HG03196 (cell line): ENCODE measurements at regions not wholly inside any gene's neighbourhood (a gene's known extent, or its start where the extent isn't known, plus 50 kb on each side); places are given as distances from the start of the nearest gene placed in this dataset.

Experiments
- ATAC-seq: cut with Tn5 transposase; IDR thresholded peaks from one replicate; pipeline ENCODE4 v1.9.1; 2021; ENCODE audit not compliant: unreplicated experiment

DNA sequence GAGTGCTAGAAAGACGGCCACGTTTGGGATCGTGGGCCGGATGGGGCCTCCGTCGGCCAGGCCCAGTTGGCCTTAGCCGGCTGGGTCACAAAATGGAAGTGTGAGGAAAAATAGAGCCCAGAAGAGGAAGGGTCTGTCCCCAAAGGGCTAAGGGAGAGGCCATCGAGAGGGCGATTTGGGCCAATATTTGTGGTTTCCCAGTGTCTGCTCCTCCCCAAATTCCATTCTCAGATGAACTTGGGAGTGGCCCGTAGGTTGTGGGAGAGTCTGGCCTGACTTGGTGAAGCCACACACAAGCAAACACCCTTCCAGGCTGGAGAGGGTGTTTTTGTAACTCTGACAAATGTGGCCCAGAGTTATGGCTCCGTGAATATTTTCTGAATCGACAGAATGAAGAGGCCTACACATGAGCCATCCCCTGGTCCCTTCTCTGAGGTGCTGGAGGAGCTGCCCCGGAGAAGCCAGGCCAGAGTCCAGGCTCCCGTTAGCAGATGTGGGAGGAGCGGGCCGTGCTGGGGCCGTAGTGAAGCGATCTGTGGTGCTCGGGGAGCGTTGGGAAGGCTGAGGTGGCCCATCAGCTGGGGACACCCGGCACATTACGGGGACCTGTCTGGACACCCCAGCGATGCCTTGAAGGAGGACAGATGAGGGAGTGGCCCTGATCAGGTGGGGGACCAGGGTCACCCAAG is 73.5 kb upstream of the PPARA start:
- ATAC-seq, result no peak

GRCh38 chr22:46077669-46078099 is 72.6 kb upstream of the PPARA start:
- no peak for ATAC-seq

- ATAC-seq, result no peak
Observed at GRCh38 chr22:46078241-46079092, 71.9 kb upstream of the PPARA start.

- ATAC-seq, result no peak
Observed at GRCh38 chr22:46079093-46079860, 71.0 kb upstream of the PPARA start.

DNA sequence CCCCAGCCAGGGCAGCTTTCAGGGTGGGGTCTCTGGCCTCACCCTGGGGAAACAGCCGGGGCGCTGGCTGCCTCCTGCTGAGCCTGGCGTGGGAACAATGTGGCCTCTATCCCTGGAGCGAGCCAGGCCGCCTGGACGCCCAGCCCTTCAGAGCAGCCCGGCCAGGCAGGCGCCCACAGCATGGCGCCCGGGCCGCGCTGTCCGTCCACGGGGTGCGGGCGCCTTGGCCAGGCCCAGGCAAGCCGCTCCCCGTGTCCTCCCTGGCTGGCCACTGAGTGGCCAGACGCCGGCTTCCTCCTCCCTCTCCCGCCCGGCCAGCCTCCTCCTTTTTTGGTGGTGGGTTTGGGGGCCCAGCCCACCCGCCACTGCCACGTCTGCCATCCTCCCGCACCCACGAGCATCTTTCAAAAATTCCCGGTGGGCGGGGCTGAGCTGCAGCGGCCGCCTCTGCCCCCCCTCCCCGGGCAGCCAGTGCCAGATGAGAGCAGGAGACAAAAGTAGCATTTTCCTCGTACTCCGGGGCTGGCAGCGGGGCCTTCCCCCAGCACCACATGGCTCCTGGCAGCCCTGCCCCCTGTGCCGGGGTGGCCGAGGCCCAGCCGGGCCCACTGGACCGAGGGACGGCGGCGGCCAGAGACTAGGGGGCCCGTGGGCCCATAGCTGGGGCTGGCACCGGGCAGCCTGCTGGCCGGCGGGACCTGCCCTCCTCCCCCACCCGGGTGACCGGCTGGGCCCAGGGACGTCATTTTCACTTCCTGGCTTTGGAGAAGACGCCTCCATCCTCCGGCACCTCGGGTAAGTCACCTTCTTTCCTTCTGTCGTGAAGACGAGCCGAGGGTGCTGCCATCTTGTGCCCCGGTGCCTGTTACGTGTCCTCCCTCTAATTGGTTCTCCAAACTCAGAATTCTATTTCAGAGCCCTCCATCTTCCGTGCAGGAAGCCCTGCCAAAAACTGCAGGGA is 70.2 kb upstream of the PPARA start:
- ATAC-seq, result no peak

- ATAC-seq, result no peak
Observed at GRCh38 chr22:46081036-46081830, 69.1 kb upstream of the PPARA start.

DNA sequence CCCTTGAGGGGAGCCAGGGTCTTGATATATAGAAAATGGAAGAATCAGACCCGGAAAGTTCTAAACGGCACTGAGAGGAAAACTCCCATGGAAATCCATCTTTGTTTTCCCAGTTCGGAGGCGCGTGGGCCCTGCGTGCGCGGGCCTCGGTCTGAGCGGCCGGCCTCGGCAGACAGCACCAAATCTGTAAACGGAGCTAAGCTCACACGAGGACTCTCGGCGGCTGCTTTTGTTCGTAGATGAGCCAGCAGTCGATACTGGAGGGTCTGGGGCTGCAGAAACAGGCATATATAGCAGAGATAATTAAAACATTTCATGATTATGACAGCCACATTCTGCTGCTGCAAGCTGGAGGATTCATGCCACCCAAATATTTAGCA is 68.5 kb upstream of the PPARA start:
- ATAC-seq, result no peak

GRCh38 chr22:46082633-46083032 is 67.7 kb upstream of the PPARA start:
- ATAC-seq, result no peak

DNA sequence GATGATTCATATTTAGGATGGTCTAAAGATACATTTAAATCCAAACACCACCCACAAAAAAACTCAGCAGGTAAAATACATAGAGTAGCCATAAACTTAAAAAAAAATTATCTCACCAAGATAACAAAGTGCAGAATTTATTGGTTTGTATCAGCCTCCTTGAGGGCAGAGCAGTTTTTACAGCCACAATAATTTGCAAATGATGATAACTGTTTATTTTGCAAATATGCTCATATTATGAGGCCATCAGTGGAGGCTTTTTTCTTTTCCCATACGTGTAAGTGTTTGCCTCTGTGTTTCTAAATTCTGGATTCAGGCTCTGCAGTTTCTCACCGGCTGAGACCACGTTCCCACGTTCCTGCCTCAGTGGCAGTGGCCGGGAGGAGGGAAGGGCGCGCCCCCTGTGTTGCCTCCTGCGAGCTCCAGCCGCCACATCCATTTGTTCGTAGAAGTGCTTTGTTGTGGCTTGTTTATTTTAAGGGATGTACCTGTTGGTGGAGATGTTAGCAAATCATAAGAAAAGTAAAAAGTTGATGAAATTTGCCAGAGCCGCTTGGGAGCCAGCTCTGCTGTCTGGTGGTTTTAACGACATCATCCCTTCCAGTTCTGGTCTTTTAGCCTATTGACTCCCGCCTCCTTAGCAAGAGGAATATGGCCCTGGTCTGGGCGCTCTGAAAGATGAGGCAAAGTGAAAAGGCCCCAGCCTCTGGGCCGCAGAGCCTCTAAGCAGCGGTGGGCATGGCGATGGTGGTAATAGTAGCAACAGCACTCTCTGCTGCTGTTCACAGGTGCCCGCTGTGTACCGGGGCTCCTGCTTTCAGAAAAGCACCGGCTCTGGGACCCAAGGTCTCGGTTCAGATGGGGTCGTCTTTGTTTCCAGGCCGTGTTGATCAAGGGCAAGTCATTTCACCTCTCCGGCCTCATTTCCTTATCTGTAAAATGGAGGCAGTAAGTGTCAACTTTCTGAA is 66.7 kb upstream of the PPARA start:
- no peak for ATAC-seq

DNA sequence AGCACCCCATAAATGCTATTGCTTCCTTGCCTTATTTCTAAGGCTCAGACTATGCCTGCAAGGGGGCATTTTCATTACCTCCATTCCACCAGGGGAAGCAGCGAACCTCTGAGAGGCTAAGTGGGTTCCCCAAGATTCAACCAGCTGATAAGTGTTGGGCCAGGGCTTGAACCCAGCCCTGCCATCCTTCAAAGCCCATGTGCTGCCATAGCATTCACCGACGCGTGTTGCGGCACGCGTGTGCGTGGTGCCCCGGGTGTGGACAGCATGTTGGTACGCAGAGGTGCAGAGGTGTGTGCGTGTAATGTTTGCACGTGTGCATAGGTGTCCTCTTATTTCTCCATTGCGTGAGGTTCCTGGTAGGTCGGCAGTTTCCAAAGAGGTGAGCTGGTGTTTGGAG is 66.0 kb upstream of the PPARA start:
- ATAC-seq, result no peak

DNA sequence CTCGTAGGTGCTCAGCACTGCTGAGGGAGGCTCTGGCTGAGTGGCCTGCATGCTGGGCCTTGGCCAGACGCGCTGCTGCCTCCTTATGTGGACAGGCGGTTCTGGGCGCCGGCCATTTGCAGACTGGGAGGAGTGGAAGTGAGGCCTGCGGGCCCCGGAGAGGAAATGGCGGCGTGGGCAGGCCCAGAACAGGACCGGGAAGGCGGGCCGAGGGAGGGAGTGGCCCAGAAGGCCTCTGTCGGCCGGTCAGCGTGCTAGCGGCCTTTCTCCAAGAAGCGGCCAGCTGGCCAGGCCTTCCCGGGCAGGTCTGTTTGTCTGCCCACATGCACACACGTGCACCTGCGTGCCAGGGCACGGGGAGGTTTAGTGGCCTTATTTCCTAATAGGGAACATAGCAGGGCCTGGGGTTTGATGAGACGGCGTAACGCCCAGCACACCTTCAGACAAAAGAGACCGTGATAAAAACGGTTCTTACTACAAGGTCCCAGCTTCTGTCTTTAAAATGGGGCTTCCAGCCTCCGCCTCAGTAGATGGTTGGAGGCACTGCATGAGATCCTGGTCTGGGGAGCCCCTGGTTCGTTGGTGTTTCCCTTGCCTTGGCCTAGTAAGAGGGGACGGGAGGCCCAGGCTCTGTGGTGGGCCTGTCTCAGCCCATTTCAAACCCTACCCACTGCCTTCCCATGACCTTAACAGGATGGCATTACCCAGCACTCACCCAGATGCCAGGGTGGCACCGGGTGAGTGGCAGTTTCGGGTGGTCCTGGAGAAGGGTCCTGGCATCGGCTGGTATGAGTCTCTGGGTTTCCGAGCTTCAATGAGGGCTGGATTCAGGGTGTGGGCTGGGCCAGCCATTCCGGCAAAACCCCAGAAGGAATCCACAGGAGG is 65.1 kb upstream of the PPARA start:
- no peak for ATAC-seq

DNA sequence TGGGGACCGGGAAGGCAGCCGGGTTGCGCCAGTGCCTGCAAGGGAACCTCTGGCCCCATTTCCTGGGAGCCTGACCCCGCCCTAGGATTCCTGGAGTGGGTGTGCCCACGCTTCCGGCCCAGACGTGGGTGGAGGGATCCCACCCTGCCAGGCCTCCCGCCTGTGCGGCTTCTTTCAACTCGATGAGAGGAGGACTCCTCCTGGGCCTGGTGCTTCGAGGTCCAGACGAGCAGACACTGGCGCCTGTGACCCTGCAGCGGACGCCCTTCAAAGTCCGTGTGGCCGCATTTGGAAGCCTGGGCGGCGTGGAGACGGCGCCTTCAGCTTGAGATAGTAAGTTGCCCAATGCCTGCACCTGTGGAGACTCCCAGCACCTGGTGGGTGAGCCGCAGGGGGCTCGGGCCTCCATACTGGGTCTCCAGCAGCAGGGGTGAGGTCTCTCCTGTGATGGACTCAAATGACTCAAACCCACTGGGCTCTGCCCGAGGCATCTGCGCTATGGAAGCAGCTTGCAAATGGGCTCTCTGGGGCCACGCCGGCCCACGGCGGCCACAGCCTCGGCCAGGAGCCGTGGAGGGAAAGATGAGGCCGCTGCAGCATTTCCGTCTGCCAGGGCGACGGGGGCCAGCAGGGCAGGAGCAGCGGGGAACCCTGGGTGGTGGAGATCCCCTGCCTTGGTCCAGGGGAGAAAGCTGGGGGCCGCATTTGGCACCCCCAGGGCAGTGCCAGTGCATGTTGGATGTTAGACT is 64.3 kb upstream of the PPARA start:
- ATAC-seq, result no peak

GRCh38 chr22:46086577-46087335 is 63.6 kb upstream of the PPARA start:
- ATAC-seq, result no peak

GRCh38 chr22:46087336-46087690 is 63.0 kb upstream of the PPARA start:
- ATAC-seq, result no peak

- ATAC-seq, result no peak
Observed at GRCh38 chr22:46087816-46088277, 62.5 kb upstream of the PPARA start.
